ENCODE measurements at regions not wholly inside any gene's neighbourhood (a gene's known extent, or its start where the extent isn't known, plus 50 kb on each side); places are given as distances from the start of the nearest gene placed in this dataset.
"Not testable (repeated sequence)": the region's sequence is repeated elsewhere in the genome, so short reads cannot be mapped to it uniquely, and the experiment has no call there.

- DNase-seq: peak; percentile 90 to 94
Observed at GRCh38 chr13:109309625-109310363, 476.6 kb downstream of the IRS2 start.

DNA sequence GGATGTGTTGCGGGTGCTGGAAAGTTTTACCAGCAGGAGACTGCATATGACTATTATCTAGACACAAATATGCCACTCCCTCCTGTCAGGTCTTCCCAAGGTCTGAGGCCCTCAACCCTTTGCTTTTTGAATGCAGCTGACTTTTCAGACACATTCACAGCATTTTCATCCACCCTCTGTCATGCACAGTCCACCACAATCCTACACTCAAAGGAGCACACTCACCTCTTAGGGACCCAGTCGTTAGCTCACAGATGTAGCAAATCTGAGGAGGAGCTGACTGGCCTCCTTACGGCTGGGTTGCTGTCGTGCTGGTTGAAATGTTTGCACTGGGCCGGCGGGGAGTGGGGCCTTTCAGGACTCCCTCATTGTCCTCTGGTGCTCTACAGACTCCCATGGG is 479.4 kb downstream of the IRS2 start:
- DNase-seq: peak in 1 of 2 experiments; percentile 35

GRCh38 chr13:109301726-109302125 is 484.7 kb downstream of the IRS2 start:
- DNase-seq: no peak

GRCh38 chr13:109301276-109301675 is 485.1 kb downstream of the IRS2 start:
- no peak for DNase-seq

DNA sequence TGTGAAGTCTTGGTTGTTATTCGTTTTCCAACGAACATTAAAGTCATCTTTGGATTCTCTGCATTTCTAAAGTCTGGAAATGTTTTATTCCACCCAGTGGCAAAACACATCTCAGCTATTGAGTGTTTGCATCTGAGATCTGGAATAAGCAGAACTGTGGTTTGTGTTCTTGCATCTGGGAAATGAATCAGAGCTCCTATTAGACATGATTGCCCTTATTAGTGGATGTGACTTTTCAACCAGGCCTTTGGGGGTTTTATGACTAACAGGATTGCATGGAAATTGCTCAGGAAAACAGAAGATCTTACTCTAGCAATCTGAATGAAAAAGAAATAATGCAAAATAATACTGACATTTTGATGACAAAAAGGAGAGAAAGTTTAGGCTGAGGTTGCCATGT is 488.8 kb downstream of the IRS2 start:
- no peak for DNase-seq

DNA sequence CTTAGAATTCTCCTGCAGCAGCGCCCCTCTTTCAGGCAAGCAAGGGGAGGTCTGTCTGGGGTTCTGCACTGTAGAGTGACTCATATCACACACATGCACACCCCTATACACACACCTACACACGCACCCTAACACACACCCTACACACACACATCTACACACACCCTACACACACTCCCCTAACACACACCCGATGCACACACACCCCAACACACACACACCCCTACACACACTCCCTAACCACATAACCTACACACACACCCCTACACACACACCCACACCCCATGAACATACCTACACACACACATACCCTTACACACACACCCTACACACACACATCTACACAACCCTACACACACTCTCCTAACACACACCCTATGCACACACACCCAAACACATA is 493.2 kb downstream of the IRS2 start:
- no peak for DNase-seq

DNA sequence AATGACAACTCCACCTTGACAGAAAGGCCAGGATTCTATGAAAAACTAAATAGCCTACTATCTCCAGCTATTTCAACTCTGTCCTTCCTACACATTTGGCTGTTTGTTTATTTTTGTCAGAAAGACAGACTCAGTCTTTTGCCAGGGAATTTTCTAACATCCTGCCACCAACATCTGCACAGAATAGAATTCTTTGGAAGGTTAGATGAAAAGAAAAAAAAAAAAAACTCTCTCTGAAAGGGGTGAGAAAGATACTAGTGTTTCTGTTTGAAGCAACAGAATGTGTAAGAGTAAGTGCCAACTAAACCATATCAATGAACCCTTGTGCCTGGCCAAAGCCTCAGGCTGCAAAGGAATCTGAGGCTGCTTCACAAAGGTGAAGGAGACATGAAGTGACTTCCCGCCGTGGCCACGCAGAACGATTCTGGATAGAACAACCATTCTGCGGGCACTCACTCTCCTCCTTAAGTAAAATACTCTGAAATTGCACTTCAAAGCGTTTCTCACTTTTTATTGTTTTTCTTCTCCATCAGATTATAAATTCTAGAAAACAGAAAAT is 498.2 kb downstream of the IRS2 start:
- no peak for DNase-seq

GRCh38 chr13:109287553-109287952 is 498.8 kb downstream of the IRS2 start:
- DNase-seq: no peak

DNA sequence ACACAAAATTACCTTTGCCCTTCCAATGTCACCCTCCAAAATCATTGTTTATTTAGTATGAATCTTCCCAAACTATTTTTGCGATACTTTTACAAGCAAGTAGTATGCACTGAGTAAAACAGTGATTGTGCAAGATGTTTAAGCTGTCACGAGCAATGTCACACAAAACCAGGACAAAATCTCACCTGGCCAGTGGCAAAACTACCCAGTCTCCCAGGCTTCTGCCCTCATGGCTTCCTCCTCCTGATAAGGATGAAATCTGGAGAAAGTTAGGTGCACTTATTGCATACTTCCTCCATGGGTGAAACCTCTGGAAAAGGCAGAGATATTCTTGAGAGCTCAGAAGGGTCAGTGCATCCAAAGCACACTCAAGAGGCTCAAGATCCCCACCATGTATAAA is 500.8 kb downstream of the IRS2 start:
- no peak for DNase-seq

DNA sequence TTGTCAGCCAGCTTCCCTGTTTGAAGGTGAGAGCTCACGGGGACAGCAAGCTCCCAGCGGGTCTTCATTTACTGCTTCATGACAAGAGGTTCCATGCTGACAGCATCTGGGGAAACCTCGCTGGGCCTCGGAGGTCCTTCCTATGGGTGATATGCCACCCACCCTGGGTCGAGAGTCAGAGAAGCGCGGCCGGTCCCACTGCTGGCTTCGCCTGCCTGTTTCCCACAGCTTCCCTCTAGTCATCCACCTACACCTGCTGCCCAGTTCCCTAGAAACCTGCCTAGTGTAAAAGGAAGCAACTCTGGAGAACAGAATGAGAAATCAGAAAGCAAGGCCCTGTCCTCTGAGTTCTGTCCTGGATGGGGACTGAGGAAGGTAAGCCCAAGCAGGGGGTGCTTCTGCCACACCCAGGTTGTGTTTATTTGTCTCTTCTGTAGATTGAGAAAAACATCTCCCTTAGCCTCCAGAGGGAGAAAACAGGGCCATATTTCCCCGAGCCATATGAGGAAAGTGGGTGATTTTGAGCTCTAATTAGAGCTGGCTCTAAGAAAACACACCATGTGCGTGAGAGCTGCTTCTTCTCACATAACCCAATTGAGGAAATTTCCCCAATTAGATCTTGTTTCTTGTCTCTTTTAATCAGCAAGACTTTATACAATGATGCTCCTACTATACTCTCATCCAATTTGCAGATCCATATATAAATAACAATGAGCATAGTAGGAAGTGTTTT is 504.3 kb downstream of the IRS2 start:
- DNase-seq: no peak

- no peak for DNase-seq
Observed at GRCh38 chr13:109281017-109281902, 505.1 kb downstream of the IRS2 start.

DNA sequence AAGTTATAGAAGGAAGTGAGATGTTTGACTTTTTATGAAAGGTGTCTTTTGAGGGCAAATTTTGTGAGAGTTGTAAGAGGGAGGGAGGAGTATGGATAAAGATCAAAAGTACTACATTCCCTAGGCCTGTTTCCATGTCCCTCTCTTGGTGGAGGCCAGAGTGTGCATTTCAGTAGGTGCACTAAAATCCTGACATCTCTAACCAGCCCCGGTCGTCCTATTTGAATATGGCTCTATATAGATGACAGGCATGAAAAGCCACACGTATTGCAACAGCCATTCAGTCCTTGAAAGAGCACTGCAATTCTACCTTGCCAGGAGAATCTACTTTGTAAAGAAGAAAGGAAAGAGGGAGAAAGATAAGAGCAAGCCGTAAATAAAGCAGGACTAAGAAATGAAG is 510.1 kb downstream of the IRS2 start:
- no peak for DNase-seq

DNA sequence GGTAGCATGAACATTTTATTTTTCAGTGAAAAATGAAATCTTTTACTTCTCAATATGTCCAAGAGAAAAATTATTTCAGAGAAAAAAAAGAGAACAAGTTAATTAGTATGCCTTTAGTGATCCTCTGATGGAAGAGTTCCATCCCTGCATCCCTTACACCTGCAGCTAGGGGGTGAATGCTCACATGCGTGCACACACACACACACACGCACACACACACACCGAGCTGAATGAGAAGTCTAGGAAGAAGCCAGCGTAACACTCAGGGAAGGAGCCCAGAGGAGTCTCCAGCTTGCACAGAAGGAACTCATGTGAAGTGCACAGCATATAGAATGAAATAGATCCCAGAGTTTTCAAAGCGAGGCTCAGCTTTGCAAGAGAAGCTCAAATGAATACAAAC is 510.5 kb downstream of the IRS2 start:
- peak in 1 of 2 experiments; percentile 45 for DNase-seq

GRCh38 chr13:109275139-109275745 is 511.1 kb downstream of the IRS2 start:
- DNase-seq: no peak

DNA sequence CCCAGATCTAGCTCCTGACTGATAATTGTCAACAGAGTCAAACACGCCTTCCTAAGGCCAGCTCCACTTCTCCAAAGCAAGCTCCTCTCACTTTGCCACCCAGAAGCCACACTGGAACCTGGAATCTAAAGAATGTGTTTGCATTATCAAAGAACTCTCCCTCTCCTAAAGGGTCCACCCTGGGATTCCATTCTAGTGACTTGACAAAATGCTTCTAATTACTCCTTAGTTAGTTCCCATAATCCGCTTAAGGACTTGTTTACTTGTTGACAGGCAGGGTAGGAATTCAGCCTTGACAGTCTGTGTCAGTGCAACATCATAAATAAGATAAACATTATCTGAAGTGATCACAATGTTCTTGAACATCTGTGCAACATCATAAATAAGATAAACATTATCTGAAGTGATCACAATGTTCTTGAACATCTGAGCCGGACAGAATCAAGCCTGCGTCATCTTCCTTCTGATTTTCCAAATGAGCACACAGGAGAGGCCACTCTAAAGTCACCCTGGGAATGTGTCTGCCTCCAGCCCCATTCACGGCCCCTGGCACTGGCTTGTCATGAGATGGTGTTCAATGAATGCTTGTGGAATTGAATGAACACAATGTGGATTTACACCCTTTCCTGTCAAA is 512.1 kb downstream of the IRS2 start:
- DNase-seq: no peak

- DNase-seq: no peak
Observed at GRCh38 chr13:109273326-109273751, 513.0 kb downstream of the IRS2 start.

DNA sequence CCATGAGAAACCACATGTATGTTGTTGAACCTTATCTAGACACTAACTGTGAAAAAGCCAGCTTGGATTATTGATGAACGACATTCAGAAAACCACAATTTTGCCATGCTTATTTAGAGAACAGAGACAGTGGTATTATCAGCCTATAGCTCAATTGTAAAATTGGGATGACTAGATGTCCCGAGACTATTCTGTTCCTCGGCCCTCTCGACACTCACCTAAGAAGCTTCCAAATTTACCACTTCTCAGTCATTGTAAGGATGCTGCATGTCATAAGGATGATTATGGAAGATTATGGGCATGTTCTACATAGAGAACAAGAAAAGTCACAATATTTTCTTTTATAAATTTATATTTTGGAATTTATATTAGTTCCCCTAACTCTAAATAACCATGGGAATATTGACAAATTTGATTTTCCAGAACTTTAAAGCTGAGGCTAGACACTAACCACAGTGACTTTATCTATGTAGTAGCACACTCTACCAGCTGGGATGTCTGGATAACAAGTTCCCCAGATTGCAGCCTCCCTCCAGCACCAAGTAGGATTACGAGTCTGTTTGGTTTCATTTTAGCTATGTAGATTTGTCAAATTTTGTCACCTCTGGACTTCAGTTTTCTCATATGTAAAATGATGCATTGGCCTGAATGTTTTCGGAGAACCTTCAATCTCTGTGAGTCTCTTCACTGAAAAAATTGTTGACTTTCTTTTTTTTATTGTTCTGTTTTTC is 513.6 kb downstream of the IRS2 start:
- DNase-seq: no peak

DNA sequence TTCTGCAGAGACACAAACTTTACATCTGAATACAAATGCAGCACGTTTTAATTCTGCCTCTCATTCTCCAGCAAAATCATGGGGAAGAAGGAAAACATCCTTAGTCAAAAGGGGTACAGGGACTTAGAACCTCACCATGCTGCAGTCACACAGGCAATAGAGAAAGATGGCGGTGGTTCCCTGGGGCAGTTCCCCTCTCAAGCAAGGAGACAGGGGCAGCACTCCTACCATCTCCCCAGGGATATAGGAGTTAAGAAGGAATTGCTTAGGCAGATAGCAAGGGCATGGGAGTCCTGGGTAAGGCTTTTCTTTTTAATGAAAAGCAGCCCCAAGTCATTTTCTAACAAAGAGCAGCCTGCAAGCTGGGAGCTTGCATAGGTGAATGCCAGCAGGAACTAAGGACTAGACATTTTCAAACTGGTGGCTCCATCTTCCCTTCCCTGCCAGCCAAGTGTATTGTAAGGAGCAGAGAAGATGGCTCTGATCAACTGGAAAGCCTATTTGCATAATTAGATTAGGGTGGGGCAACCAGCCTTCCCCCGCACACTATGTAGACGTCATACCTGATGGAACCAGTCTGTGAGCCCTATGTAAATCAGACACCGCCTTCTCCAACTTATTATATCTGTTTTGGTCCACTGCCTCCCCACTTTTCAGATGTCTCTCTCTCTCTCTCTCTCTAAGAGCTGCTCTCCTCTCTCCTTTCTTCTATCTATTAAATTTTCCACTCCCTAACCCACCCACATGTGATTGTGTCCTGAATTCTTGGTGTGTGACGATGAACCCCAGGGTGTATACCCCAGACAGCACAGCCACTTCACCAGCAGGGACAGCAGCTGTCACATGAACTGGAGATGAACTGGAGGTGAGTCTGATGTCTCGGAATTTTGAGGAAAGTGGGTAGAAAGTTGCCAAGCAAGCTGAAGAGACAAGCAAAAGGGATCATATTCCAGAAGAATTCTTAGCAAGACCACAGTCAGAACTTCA is 514.5 kb downstream of the IRS2 start:
- DNase-seq: no peak

- no peak for DNase-seq
Observed at GRCh38 chr13:109271061-109271460, 515.3 kb downstream of the IRS2 start.

DNA sequence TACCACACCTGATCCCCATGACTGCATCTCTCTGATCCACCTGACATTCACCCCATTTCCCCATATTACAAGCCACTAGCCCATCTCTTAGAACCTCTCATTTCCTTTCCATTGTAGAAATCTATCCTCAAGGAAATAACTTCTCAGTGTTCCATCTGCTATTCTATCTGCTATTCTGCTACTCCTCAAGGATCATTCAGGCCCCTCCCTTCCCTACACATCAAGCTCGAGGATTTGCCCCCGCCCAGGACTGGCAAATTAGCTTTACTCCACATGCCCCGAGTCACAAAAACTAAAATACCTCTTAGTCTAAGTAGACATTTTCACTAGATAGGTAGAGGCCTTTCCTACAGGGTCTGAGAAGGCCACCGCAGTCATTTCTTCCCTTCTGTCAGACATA is 517.0 kb downstream of the IRS2 start:
- not testable (repeated sequence) for DNase-seq
